ENCODE measurements at regions not wholly inside any gene's neighbourhood (a gene's known extent, or its start where the extent isn't known, plus 50 kb on each side); places are given as distances from the start of the nearest gene placed in this dataset.

GRCh38 chr9:740221-740620, 101.3 kb upstream of the DMRT1 start:
- TF ChIP-seq CTCF (IDR thresholded peaks at IDR 0.05) (no peak), POLR2A (IDR thresholded peaks at IDR 0.05; ENCODE audit: low read length) (no peak), USF2 (IDR thresholded peaks at IDR 0.05) (no peak), EP300 (IDR thresholded peaks at IDR 0.05) (no peak), ATOH8 (CRISPR knock-in tag; IDR thresholded peaks at IDR 0.05; ENCODE audit: low read depth) (no peak), SMC3 (IDR thresholded peaks at IDR 0.05) (no peak), MAFK (IDR thresholded peaks at IDR 0.05; ENCODE audit: partially characterized antibody) (no peak), REST (IDR thresholded peaks at IDR 0.05) (no peak), NR3C1 (IDR thresholded peaks at IDR 0.05) (no peak)

Measured in A549 (cell line).